Astrocyte (in vitro differentiated cells and primary cell): ENCODE measurements at regions not wholly inside any gene's neighbourhood (a gene's known extent, or its start where the extent isn't known, plus 50 kb on each side); places are given as distances from the start of the nearest gene placed in this dataset.

Experiments used
- EZH2 ChIP-seq: IDR thresholded peaks from 2 replicates; pipeline ENCODE4 v1.6.1; 2012; ENCODE audit warnings: mild to moderate bottlenecking, low read length, inconsistent platforms; ENCODE audit not compliant: insufficient read depth
- TF ChIP-seq, protein P1 (sequence below): IDR thresholded peaks from 2 replicates; pipeline ENCODE4 v1.5.1; 2011; ENCODE audit warnings: low read depth, mild to moderate bottlenecking, inconsistent platforms, low read length, moderate library complexity; ENCODE audit not compliant: insufficient read depth

GRCh38 chr2:132279344-132279743 lies 117.6 kb upstream of the ANKRD30BL start:
- TF ChIP-seq, protein P1, sequence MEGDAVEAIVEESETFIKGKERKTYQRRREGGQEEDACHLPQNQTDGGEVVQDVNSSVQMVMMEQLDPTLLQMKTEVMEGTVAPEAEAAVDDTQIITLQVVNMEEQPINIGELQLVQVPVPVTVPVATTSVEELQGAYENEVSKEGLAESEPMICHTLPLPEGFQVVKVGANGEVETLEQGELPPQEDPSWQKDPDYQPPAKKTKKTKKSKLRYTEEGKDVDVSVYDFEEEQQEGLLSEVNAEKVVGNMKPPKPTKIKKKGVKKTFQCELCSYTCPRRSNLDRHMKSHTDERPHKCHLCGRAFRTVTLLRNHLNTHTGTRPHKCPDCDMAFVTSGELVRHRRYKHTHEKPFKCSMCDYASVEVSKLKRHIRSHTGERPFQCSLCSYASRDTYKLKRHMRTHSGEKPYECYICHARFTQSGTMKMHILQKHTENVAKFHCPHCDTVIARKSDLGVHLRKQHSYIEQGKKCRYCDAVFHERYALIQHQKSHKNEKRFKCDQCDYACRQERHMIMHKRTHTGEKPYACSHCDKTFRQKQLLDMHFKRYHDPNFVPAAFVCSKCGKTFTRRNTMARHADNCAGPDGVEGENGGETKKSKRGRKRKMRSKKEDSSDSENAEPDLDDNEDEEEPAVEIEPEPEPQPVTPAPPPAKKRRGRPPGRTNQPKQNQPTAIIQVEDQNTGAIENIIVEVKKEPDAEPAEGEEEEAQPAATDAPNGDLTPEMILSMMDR: no peak
- no peak for TF ChIP-seq EZH2
